Vagina (tissue), 2 donors: ENCODE measurements at regions not wholly inside any gene's neighbourhood (a gene's known extent, or its start where the extent isn't known, plus 50 kb on each side); places are given as distances from the start of the nearest gene placed in this dataset.

Source experiments
- POLR2A ChIP-seq, 2 donors: fragments of 450-650 bp; IDR thresholded peaks; one replicate each; pipeline ENCODE4 v1.6.1; 2017; ENCODE audit warnings: antibody characterized with exemption in 2 of 2, mild to moderate bottlenecking in 2 of 2, moderate library complexity in 2 of 2
- POLR2AphosphoS5 ChIP-seq, 2 donors: sonication (generic); formaldehyde crosslinking; IDR thresholded peaks; one replicate each; pipeline ENCODE4 v1.9.0; 2017; ENCODE audit warnings: antibody characterized with exemption in 2 of 2, mild to moderate bottlenecking in 2 of 2, low read depth in 1 of 2; ENCODE audit not compliant: insufficient read depth in 1 of 2
- TF ChIP-seq, protein P1 (sequence below), 3 experiments: fragments of 450-650 bp in 2 of 3; fragments of 200-600 bp in 1 of 3; sonication (generic) in 1 of 3; IDR thresholded peaks; one replicate each; pipeline ENCODE4 v1.5.1; 2017 to 2019; ENCODE audit warnings: antibody characterized with exemption in 3 of 3, mild to moderate bottlenecking in 2 of 3, moderate library complexity in 2 of 3

GRCh38 chr3:87563712-87564111, 287.3 kb upstream of the POU1F1 start:
- TF ChIP-seq, protein P1, sequence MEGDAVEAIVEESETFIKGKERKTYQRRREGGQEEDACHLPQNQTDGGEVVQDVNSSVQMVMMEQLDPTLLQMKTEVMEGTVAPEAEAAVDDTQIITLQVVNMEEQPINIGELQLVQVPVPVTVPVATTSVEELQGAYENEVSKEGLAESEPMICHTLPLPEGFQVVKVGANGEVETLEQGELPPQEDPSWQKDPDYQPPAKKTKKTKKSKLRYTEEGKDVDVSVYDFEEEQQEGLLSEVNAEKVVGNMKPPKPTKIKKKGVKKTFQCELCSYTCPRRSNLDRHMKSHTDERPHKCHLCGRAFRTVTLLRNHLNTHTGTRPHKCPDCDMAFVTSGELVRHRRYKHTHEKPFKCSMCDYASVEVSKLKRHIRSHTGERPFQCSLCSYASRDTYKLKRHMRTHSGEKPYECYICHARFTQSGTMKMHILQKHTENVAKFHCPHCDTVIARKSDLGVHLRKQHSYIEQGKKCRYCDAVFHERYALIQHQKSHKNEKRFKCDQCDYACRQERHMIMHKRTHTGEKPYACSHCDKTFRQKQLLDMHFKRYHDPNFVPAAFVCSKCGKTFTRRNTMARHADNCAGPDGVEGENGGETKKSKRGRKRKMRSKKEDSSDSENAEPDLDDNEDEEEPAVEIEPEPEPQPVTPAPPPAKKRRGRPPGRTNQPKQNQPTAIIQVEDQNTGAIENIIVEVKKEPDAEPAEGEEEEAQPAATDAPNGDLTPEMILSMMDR (IDR thresholded peaks at IDR 0.05), result no peak
- TF ChIP-seq POLR2A (IDR thresholded peaks at IDR 0.05) (no peak), POLR2AphosphoS5 (IDR thresholded peaks at IDR 0.05; ENCODE audit: insufficient read depth in 1 of 2, low read depth in 1 of 2) (no peak)
